Endothelial cell of umbilical vein (primary cell): ENCODE measurements at regions not wholly inside any gene's neighbourhood (a gene's known extent, or its start where the extent isn't known, plus 50 kb on each side); places are given as distances from the start of the nearest gene placed in this dataset.

Experiments
- BruUV-seq: library from RNA; stranded (reverse); fragments of 400-500 nt; replicated peaks from 2 replicates; lab custom pipeline; 2021; lab: Mats Ljungman, UMichigan
- CTCF ChIA-PET: fragments of 300-600, 350-600 bp; sonication (Branson Sonifier 250); formaldehyde crosslinking; loops from one replicate; lab custom pipeline; 2021; ENCODE audit warnings: antibody characterized with exemption, inconsistent platforms; lab: Charles Lee
- POLR2A ChIA-PET: fragments of 300-600, 350-600 bp; sonication (Branson Sonifier 250); formaldehyde crosslinking; loops from one replicate; lab custom pipeline; 2021; ENCODE audit warnings: antibody characterized with exemption, inconsistent platforms; lab: Charles Lee
- DNase-seq: peaks from one replicate; pipeline ENCODE4 v3.0.0-alpha.2; 2011; ENCODE audit warnings: low read depth, low spot score
- FAIRE-seq: peaks from 2 replicates; lab custom pipeline; 2011; peaks lifted over from hg19 to GRCh38; lab: Jason Lieb, UNC
- H2AFZ ChIP-seq: 2 replicates; pipeline ENCODE4 v1.6.0; 2012; ENCODE audit warnings: low read depth, low read length, control low read depth, inconsistent platforms
- H3K27ac ChIP-seq: 2 replicates; pipeline ENCODE4 v1.5.1; 2011; ENCODE audit warnings: low read depth, mild to moderate bottlenecking, control low read depth, low read length, moderate library complexity; ENCODE audit not compliant: insufficient read depth
- H3K27me3 ChIP-seq, 2 experiments: 2 replicates each; pipeline versions ENCODE4 v1.6.0 to v1.6.1; 2011; ENCODE audit warnings: low read length in 2 of 2, mixed read lengths in 1 of 2; ENCODE audit not compliant: control insufficient read depth in 2 of 2, insufficient read depth in 2 of 2
- H3K36me3 ChIP-seq, 2 experiments: 2 replicates in 1 of 2; 3 replicates in 1 of 2; pipeline ENCODE4 v1.5.1; 2011; ENCODE audit warnings: low read length in 2 of 2, mild to moderate bottlenecking in 1 of 2, moderate library complexity in 1 of 2; ENCODE audit not compliant: control insufficient read depth in 2 of 2, insufficient read depth in 2 of 2; ENCODE audit errors: extremely low read depth in 1 of 2
- H3K4me1 ChIP-seq: 3 replicates; pipeline ENCODE4 v1.5.1; 2011; ENCODE audit warnings: mild to moderate bottlenecking, low read length; ENCODE audit not compliant: control insufficient read depth, insufficient read depth; ENCODE audit errors: extremely low read depth
- H3K4me2 ChIP-seq: 2 replicates; pipeline ENCODE4 v1.6.1; 2011; ENCODE audit warnings: low read length, control low read depth, mixed read lengths; ENCODE audit not compliant: insufficient read depth
- H3K4me3 ChIP-seq, 3 experiments: fragments of 200-600 bp in 1 of 3; sonication (generic), shearing (Covaris generic) in 1 of 3; replicated peaks in 1 of 3; 2 replicates each; pipeline ENCODE4 v1.5.1; 2011 to 2016; ENCODE audit warnings: control low read depth in 3 of 3, low read length in 3 of 3, mild to moderate bottlenecking in 2 of 3, inconsistent platforms in 1 of 3, low read depth in 1 of 3, moderate library complexity in 1 of 3; ENCODE audit not compliant: insufficient read depth in 1 of 3
- H3K79me2 ChIP-seq: 2 replicates; pipeline ENCODE4 v1.6.0; 2012; ENCODE audit warnings: low read length, inconsistent platforms; ENCODE audit not compliant: control insufficient read depth, insufficient read depth
- H3K9ac ChIP-seq: replicated peaks from 2 replicates; pipeline ENCODE3; 2011; ENCODE audit warnings: low read length, control low read depth; ENCODE audit not compliant: insufficient read depth; ENCODE audit errors: extremely low read depth
- H3K9me1 ChIP-seq: replicated peaks from 3 replicates; pipeline ENCODE4 v1.6.0; 2011; ENCODE audit warnings: mild to moderate bottlenecking, low read length; ENCODE audit not compliant: control insufficient read depth, insufficient read depth; ENCODE audit errors: extremely low read depth
- H3K9me3 ChIP-seq: replicated peaks from 2 replicates; pipeline ENCODE4 v1.5.1; 2012; ENCODE audit warnings: low read length, inconsistent platforms; ENCODE audit not compliant: control insufficient read depth, insufficient read depth
- H4K20me1 ChIP-seq: replicated peaks from 2 replicates; pipeline ENCODE3; 2011; ENCODE audit warnings: mild to moderate bottlenecking, low read length; ENCODE audit not compliant: control insufficient read depth, insufficient read depth; ENCODE audit errors: extremely low read depth
- FOS ChIP-seq: IDR thresholded peaks from 2 replicates; pipeline ENCODE4 v1.6.1; 2011; ENCODE audit warnings: mild to moderate bottlenecking, low read length, moderate library complexity, borderline replicate concordance; ENCODE audit not compliant: insufficient read depth
- GATA2 ChIP-seq: IDR thresholded peaks from 2 replicates; pipeline ENCODE4 v1.7.0; 2011; ENCODE audit warnings: low read depth, mild to moderate bottlenecking, moderate library complexity, mixed read lengths, low read length; ENCODE audit not compliant: insufficient read length, insufficient read depth
- MYC ChIP-seq: IDR thresholded peaks from one replicate; pipeline ENCODE4 v1.6.1; 2011; ENCODE audit warnings: mild to moderate bottlenecking, low read depth, low read length
- POLR2A ChIP-seq: IDR thresholded peaks from 2 replicates; pipeline ENCODE4 v1.6.1; 2012; ENCODE audit warnings: low read depth, mild to moderate bottlenecking, control low read depth, low read length
- POLR2AphosphoS5 ChIP-seq: IDR thresholded peaks from 2 replicates; pipeline ENCODE4 v1.6.1; 2012; ENCODE audit warnings: low read depth, mild to moderate bottlenecking, control low read depth, low read length, moderate library complexity; ENCODE audit not compliant: insufficient read depth
- dilution Hi-C: fragments of 300-500 bp; cut with MboI; formaldehyde crosslinking; loops from one replicate; pipeline ENCODE4 v1.15.0; 2019; ENCODE audit warnings: low sequenced_read_pairs; ENCODE audit not compliant: extremely low pct_ligation_motif_present
- intact Hi-C: fragments of 100-400 bp; cut with micrococcal nuclease; formaldehyde crosslinking; loops from one replicate; pipeline ENCODE4 v1.10.0; 2022
- TF ChIP-seq, protein P1 (sequence below), 2 donors: IDR thresholded peaks; 1 replicate in 1 of 2; 2 replicates in 1 of 2; pipeline ENCODE4 v1.5.1; 2011; ENCODE audit warnings: low read length in 2 of 2, mild to moderate bottlenecking in 2 of 2, moderate library complexity in 2 of 2, control low read depth in 1 of 2, inconsistent platforms in 1 of 2, low read depth in 1 of 2; ENCODE audit not compliant: insufficient read depth in 1 of 2; ENCODE audit errors: extremely low read depth in 1 of 2
- TF ChIP-seq, protein P2 (sequence below): IDR thresholded peaks from 2 replicates; pipeline ENCODE4 v1.6.1; 2011; ENCODE audit not compliant: insufficient read depth, insufficient read length

GRCh38 chrX:95919605-95920004 lies 765.0 kb upstream of the DIAPH2 start:
- CTCF ChIA-PET, result interaction anchor here (0.7 kb wide), 1 partner anchor 16 kb away, joined by 3 read pairs; no protein-coding TSS in a partner anchor
- dilution Hi-C loops, result no loop called here
- Histone ChIP-seq H3K27me3 (no peaks in the 10 kb centered on the region), H3K27ac (no peak overlapping the region), H3K9me1 (no peaks in the 10 kb centered on the region), H2AFZ (no peak overlapping the region), H3K36me3 (no peaks in the 10 kb centered on the region), H3K79me2 (no peaks in the 10 kb centered on the region), H3K9ac (no peak overlapping the region), H4K20me1 (no peaks in the 10 kb centered on the region), H3K9me3 (no peaks in the 10 kb centered on the region), H3K4me2 (no peak overlapping the region), H3K4me1 (no peaks in the 10 kb centered on the region), H3K4me3 (no peak overlapping the region)
- POLR2A ChIA-PET, result no interaction called here
- FAIRE-seq (no peak), DNase-seq (peak; percentile 16)
- intact Hi-C loops, result no loop called here
- no TSS peak for BruUV-seq
- TF ChIP-seq GATA2 (peak; percentile 65), FOS (peak; percentile 22)
- TF ChIP-seq, protein P1, sequence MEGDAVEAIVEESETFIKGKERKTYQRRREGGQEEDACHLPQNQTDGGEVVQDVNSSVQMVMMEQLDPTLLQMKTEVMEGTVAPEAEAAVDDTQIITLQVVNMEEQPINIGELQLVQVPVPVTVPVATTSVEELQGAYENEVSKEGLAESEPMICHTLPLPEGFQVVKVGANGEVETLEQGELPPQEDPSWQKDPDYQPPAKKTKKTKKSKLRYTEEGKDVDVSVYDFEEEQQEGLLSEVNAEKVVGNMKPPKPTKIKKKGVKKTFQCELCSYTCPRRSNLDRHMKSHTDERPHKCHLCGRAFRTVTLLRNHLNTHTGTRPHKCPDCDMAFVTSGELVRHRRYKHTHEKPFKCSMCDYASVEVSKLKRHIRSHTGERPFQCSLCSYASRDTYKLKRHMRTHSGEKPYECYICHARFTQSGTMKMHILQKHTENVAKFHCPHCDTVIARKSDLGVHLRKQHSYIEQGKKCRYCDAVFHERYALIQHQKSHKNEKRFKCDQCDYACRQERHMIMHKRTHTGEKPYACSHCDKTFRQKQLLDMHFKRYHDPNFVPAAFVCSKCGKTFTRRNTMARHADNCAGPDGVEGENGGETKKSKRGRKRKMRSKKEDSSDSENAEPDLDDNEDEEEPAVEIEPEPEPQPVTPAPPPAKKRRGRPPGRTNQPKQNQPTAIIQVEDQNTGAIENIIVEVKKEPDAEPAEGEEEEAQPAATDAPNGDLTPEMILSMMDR (IDR thresholded peaks at IDR 0.05; ENCODE audit: extremely low read depth in 1 of 2, insufficient read depth in 1 of 2, low read depth in 1 of 2, low read length in 2 of 2), result no peak

- no peaks in the 10 kb centered on the region for H3K9me1 ChIP-seq
- no peaks in the 10 kb centered on the region for H3K4me1 ChIP-seq
- no peak overlapping the region for H3K9ac ChIP-seq
- no peak overlapping the region for H3K4me3 ChIP-seq
- intact Hi-C loops (no loop called here), dilution Hi-C loops (no loop called here)
- H4K20me1 ChIP-seq, result no peaks in the 10 kb centered on the region
- TF ChIP-seq POLR2A, result no peak
- TF ChIP-seq MYC, result no peak
- no peak for TF ChIP-seq FOS
- no peak for TF ChIP-seq POLR2AphosphoS5
- TF ChIP-seq, protein P2, sequence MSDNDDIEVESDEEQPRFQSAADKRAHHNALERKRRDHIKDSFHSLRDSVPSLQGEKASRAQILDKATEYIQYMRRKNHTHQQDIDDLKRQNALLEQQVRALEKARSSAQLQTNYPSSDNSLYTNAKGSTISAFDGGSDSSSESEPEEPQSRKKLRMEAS, result no peak
- TF ChIP-seq, protein P1 (IDR thresholded peaks at IDR 0.05; ENCODE audit: extremely low read depth in 1 of 2, insufficient read depth in 1 of 2, low read depth in 1 of 2, low read length in 2 of 2), result no peak
- DNase-seq (peak; percentile 10), FAIRE-seq (no peak)
- no peaks in the 10 kb centered on the region for H3K36me3 ChIP-seq
- CTCF ChIA-PET, result no interaction called here
- POLR2A ChIA-PET, result no interaction called here
- H2AFZ ChIP-seq, result no peak overlapping the region
- BruUV-seq, result no TSS peak
- H3K9me3 ChIP-seq, result no peaks in the 10 kb centered on the region
- H3K27me3 ChIP-seq, result no peaks in the 10 kb centered on the region
- no peak overlapping the region for H3K27ac ChIP-seq
- no peak overlapping the region for H3K4me2 ChIP-seq
- no peaks in the 10 kb centered on the region for H3K79me2 ChIP-seq
Measured at GRCh38 chrX:95945528-95945927, 739.1 kb upstream of the DIAPH2 start.
